Activated naive CD4-positive, alpha-beta T cell treated with anti-CD3 and anti-CD28 coated beads, Interleukin-2, amount 50 U/mL, for 16 hours (primary cell): ENCODE measurements at regions not wholly inside any gene's neighbourhood (a gene's known extent, or its start where the extent isn't known, plus 50 kb on each side); places are given as distances from the start of the nearest gene placed in this dataset.
"Not testable (repeated sequence)": the region's sequence is repeated elsewhere in the genome, so short reads cannot be mapped to it uniquely, and the experiment has no call there.

Experiments
- DNase-seq: peaks from one replicate; pipeline ENCODE4 v3.0.0-alpha.2; 2020

DNA sequence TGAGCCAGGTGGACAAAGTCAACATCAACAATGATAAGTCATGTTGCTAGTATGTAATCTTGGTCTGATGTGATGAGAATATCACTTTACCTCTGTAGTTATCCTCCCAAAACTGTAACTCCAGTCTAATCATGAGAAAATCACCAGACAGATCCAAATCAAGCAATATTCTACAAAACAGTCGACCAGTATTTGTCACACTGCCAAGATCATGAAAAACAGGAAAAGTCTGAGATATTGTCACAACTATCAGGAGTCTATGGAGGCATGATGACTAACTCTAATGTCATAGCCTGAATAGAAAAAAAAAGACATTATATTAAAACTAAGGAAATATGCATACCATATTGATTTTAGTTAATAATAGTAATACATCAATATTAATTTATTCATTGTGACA is 1883.3 kb upstream of the CELF4 start:
- DNase-seq: no peak

DNA sequence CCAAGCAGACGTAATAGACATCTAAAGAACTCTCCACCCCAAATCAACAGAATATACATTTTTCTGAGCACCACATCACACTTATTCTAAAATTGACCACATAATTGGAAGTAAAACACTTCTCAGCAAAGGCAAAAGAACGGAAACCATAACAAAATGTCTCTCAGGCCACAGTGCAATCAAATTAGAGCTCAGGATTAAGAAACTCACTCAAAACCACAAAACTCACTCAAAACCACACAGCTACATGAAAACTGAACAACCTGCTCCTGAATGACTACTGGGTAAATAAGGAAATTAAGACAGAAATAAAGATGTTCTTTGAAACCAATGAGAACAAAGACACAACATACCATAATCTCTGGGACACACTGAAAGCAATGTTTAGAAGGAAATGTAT is 1879.4 kb upstream of the CELF4 start:
- not testable (repeated sequence) for DNase-seq

DNA sequence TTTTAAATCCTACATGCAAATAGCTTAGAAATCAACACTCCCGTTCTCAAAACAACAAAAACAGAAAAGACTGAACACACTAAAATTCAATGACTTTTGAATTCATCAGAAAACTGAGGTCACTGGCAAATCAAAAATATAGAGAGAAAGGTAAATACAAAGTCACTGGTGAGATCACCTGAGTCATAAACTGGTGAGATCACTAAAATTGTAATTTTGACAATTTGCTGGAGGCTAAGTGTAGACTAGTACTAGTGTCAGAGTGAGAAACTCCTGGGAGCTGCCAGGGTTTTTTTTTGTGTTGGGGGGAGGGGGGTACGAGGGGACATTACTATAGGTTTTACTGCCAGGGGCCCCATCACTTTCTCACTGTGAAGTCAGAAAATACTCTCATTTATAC is 1876.0 kb upstream of the CELF4 start:
- no peak for DNase-seq

DNA sequence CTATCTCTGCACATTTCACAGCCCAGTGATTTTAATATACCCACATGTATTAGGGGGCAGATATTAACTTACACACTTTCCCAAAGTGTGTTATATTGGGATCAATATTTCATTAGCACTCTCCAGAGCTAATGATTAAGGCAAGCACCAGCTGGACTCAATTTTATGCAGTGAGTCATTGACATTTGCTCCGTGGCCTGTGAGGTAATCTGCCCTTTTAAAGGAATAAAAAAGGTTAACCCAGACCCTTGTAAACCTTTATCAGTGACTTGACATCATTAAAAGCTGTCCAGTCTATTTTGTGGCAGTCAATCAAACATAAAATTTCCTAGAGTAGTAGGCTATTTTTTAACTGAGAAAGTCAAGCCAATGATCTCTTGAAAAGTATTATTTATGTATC is 1870.4 kb upstream of the CELF4 start:
- no peak for DNase-seq

DNA sequence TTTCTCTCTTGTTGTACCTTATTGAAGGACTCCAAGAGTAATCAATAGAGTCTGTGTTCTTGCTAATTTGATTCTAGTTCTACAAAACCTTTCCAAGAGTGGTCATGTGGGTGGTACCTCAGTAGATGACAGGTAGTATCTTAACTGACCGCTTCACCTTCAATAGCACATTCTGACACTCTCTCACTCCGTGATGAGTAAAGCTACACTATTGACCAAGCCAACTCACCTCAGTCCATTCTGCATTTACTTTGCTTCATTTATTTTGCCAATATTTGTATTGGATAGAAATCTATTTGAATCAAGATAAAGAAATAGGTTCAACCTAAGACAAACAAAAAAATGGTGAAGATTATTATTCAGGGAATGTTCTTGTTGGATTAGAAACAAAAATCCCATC is 1869.6 kb upstream of the CELF4 start:
- DNase-seq: no peak

DNA sequence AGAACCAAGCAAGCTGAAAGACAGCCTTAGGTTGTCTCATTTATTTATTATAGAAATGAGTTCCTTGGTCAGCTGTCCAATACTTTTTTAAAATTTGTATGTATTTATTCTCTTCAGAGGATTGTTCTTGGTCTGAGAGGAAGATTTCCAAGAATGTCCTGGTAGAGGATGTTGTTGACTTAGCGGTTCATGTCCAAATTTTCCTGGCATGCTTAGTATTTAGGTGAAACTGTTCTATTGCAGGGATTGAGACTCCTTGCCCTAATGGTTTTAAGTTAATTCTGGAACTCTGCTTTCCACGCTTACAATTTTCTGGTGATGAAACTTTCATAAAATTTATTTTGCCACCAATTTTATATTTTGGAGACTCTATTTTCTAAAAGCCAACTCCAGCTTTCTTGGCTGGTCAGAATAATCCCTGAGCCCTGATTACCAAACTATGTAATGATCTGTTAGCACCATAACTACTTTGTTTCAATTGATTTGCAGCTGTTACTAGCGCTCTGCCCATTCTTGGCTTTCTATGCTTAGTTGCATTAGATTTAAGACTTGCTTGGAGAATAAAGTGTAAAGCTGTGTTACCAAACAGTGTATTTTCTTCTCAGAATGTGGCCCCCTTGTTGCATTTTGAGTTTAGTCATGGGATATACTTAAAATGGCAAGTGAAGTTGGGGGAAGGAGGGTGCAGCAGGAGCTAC is 1868.8 kb upstream of the CELF4 start:
- no peak for DNase-seq

DNA sequence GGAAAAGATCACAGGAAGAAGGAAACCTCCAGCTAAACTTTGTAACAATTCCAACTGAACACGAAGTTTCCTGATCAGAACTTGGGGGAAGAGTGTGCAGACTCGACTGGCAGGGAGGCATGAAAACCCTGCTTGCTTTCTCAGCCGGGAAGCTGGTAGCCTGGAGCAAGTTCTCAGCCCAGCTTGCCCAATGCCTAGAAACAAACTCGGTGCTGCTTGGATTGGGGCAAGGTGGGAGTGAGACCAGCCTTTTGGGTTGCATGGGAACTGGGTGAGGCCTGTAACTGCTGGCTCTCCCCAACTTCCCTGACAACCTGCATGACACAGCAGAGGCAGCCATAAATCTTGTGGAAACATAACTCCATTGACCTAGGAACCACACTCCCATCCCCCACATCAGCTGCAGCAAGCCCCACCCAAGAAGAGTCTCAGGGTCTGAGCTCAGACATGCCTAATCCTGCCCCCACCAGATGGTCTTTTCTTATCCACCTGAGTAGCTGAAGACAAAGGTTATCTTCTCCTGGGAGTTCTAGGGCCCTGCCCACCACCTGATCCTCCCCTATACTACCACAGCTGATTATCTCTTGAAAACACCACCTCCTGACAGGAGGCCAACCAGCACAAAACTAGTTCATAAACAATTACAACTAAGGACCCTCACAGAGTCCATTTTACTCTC is 1859.7 kb upstream of the CELF4 start:
- no peak for DNase-seq

DNA sequence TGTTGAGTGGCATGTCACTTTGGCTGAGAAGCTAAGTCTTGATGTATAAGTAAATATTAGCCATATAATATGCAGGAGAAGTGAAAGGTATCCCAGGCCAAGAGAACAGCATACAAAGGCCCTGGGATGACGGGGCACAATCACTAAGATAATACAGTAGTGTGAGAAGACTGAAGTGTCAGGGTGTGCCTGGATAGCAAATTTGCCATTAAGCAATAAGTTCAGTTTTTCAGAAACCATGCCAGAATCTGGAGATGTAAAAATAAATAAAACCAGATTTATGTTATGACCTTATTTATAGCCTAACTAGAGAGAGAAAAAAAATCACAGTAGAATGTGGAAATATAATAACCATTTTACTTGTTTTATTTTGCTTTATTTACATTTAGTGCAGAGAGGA is 1858.7 kb upstream of the CELF4 start:
- DNase-seq: no peak

DNA sequence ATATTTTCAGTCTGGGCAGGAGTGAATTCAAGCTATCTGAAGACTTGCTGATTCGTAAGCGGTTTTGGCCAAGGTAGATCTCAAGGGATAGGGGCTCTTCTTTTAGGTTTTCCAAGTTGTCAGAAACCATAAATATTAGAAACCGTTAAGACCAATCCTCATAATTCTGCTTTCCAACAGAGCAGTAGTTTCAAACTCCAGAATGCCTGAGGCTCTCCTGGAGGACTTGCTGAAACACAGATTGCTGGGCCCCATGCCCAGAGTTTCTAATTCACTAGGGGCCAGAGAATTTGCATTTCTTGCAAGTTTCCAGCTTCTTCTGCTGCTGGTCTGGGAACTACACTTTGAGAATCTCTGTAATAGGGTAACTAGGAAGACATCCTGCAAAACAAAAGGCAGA is 1855.7 kb upstream of the CELF4 start:
- DNase-seq: no peak

DNA sequence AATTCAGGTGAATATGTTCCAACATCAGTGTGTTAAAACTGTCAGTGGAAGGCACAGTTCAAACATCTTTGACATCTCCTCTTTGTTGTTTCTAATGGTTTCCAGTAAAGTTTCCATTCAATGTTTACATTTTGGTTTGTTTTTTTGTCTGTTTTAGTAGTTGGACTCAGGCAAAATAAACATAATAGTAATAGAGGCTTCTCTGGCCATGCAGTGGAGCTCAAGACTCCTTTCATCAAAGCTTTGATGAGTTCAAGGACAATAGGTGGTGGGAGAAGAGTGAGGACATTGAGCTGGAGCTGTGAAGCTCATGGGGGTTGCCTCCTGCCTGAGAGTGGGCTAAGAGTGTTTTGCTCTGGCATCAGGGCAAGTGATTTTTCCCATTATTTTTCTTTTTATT is 1853.7 kb upstream of the CELF4 start:
- DNase-seq: no peak

DNA sequence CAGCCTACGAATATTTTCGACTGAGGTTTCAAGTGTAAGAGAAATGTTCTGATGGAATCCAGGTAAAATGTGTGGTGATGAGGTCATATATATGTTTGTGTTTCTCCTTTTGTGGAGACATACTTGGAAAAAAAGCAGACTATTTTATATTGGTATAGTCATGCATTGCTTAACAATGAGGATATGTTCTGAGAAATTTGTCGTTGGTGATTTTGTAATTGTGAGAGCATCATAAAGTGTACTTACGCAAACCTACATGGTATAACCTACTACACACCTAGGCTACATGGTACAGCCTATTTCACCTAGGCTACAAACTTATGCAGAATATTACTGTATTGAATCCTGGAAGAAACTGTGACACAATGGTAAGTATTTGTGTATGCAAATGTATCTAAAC is 1849.9 kb upstream of the CELF4 start:
- DNase-seq: no peak

DNA sequence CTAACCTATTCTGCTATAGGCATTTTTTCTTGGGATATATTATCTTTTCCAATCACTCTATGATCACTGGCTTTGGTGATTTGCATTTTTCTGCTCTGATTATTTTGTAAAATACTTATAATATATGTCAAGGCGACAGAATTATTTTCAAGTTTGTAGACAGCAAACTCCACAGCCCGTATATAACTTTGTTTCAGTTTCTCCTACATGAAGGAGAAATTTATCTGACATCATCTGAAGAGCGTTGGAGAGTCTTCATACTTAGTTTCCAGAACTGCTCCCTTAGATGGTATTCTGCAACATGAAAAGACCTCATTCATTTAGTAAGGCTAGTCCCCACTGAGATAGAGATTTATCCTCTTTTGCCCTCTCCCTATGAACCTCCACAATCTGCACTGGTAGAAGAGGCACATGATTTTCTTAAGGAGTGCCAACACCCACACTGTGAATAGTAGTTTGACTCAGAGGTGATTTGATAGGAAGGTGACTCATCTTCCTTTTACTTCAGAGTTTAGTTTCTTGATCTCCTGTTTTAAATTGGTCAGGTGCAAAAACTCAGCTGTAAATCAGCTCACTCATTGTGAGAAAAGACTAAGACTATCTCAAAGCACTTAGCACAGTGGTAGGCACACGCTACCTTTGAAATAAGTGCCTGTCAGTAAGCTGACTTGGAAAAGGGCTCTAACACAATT is 1848.6 kb upstream of the CELF4 start:
- no peak for DNase-seq

DNA sequence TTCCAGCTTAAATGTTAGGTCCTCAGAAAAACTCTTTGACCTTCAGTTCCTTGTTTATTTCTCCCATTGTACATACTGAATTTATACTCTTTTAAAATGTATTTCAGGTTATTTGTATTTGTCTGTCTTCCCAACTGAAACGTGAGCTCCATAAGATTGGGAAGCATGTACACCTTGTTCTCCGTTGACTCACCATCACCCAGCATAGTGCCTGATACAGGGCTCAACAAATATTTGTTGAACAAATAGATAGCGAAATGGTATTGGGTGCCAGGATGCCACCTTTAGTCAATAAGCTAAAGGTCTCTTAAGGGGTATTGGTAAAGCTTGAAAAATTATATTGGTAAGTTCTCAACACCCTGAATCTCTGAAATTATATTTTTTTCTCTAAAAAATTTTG is 1841.3 kb upstream of the CELF4 start:
- no peak for DNase-seq

DNA sequence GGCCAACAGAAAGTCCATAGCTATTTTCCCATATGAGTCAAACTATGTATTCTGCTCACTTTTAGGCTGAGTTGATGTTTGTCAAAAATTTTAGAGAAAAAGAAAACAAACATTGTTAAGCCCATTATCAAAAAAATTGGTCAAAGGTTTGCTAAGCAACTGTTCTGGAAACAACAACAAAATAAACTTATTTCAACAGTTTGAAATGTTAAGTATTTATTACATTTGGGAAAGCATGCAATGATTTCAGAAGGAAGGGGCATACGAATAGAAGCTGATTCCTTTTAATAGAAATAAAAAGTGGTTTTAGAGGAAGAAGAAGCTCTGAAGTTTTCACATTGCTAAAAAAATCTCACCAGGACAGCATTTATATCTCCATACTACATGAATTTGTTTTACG is 1837.5 kb upstream of the CELF4 start:
- DNase-seq: no peak

DNA sequence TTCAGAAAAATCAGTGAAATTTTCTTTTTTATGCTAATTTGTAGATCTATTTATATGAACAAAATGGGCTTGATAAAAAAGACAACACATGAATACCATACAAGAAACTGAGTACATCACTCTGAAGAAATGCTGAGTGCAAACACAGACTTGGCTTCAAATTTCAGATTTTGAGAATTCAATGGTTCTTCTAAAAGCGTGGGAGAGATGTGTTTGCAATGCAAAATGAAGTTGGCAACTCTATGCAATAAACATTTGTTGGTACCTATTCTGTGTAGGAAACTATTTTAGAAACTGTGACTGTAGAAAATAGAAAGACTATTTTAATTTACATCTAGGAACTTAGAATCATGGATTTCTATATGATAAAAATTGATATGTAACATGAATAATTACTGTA is 1834.1 kb upstream of the CELF4 start:
- no peak for DNase-seq

DNA sequence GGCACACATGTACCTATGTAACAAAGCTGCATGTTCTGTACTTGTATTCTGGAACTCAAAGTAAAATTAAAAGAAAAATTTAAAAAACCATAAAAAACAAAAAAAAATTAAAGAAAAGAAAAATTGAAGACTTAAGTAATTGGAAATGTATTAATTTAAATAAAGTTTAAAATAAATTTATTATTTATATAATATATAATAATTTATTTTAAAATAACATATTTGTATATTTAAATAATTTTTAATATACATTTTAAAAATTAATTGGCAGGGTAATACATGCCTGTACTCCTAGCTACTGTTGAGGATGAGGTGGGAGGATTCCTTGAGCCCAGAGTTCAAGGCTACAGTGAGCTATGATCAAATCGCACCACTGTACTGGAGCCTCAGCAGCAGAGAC is 1830.6 kb upstream of the CELF4 start:
- DNase-seq: no peak

DNA sequence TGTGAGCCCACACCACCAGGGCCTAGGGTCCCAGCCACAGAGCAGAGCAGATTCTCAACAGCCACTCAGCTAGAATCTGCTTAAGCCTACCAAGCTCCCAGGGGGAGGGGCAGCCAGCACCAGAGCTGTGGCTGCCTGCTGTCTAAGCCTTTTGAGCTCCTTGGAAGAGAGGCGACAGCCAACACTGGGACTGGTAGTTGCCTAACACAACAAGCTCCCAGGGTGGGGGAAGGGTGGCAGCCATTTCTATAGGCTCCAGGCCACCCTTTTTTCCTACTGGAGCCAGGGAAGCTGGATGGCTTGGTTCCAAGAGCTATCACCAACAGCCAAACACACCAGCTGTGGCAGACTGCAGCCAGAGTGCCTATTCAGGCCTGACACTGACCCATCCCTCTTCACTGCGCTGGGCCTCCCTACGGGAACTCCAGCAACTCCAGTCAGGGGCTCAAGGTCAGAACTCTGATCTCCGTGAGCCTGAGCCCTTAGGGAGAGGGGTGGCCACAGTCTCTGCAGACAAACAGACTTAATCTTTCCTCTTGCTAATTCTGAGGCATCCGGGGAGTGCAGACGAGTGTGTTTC is 1824.3 kb upstream of the CELF4 start:
- DNase-seq: no peak

DNA sequence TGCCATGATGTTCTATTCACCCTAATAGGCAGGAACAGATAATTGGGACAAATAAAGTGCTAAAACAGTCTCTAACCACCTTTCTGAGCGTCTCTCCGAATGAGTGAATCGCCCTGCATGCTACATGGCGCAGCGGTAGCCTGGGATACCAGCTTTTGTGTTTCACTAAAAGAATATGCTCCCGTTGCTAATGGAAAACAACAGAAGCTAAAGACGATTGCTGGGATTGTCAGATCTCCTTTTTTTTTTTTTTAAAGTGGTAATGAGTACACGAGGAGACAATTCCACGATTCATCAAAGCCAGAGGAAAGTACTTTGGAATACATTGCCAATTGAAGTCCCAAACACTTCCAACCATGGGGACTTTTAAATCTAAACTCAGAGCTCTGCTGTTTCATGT is 1815.3 kb upstream of the CELF4 start:
- DNase-seq: no peak

DNA sequence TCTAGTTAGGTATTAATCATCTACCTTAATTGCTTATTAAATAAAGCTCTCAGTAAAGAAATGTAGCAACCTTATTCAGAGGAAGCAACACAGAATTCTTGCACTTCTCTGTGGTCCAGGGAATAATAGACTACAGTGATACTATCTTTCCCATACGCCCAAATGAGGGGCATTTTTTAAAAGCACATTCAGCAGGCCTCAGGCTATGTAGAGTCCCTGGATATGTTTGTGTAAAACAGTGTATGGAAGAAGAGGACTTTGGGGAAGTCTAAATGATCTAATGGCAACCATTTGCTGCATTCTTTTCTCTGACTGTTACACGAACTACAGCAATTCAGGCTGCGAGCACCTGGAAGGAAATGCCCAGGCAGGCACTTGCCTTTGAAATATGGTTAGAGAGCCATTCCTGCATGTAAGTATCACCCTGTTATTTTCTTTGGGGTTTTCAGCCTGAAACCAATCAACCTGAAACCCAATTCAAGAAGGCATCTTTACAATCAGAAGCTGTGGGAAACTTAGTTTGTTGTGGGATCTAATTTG is 1814.7 kb upstream of the CELF4 start:
- no peak for DNase-seq

DNA sequence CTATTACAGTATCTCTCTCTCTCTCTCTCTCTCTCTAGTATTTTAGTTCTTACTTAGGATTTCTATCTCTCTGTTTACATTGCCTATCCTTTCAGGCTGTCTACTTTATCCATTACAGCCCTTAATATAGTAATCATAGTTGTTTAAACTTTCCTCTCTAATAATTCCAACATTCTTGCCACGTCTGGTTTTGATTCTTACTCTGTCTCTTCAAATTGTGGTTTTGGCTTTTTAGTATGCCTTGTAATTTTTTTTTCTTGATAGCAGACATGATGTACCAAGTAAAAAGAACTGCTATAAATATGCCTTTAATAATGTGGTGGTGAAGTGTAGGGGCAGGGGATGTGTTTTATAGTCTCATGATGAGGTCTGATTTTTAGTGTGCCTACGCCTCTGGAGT is 1809.5 kb upstream of the CELF4 start:
- DNase-seq: no peak

DNA sequence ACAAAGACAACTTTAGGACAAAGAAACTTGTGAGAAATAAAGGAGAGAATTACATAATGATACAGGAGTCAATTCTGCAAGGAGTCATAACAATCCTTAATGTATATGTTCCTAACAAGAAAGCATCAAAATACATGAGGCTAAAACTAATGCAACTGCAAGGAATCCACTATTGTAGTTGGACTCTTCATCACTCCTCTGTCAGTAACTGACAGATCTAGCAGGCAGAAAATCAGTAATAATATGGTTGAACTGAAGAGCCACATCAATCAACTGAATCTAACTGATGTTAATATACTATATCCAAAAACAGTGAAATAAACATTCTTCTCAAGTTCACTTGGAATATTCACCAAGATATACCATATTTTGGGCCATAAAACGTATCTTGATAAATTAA is 1806.4 kb upstream of the CELF4 start:
- no peak for DNase-seq

DNA sequence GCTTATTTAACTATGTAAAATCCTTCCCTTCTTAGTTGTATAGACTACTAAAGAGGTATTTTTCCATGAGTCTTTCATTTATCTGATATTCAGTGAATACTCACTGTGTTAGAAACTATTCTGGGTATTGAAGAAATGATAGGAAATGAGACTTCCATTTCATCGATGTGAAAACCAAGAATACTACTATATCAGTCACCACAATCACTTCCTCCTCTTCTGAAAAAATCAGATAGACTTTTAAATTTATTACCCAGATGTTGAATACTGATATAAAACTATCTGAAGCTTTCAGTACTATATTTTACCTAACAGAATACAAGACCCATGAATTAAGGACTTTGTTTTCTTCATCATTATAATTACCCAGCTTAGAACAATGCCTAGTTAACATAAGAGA is 1801.1 kb upstream of the CELF4 start:
- DNase-seq: no peak

DNA sequence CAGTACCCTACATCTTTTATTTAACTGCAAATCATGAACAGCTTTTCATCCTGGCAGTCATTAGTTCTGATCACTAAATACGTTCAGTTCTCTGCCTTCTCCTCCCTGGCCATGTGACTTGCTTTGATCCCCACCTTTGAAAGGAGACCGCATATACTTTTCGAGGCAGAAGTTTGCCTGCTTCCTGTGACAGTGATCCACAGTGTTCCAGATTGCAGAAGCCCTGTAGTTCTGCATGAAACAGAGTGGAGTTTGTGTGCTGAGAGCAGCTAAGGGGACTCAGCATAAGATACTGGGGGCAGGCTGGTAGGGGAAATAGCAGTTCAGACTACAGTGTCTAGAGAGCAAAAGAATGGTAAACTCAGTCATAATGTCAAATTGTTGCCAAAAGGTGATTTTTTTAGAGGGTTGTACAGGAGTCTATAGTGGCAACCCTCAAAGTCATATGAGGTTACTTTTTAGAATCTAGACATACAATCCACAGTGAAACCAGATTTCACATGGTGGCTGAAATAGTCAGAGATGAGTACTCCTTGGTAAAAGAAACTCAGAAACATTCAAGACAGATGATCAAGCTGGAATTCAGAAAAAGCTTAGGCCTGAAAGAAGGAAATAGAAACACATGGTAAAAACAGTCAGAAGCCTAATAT is 1800.4 kb upstream of the CELF4 start:
- no peak for DNase-seq
